NOMO-1 treated with dmso at 0.1 percent for 144 hours (cell line): ENCODE measurements at regions not wholly inside any gene's neighbourhood (a gene's known extent, or its start where the extent isn't known, plus 50 kb on each side); places are given as distances from the start of the nearest gene placed in this dataset.
"Not testable (repeated sequence)": the region's sequence is repeated elsewhere in the genome, so short reads cannot be mapped to it uniquely, and the experiment has no call there.

Experiments
- DNase-seq: peaks from one replicate; lab custom pipeline; 2025; ENCODE audit not compliant: unreplicated experiment; lab: John Stamatoyannopoulos, UW

GRCh38 chr6:67184405-67184804 is 1450.7 kb upstream of the ADGRB3 start:
- DNase-seq = no peak

GRCh38 chr6:67175101-67175500 is 1460.0 kb upstream of the ADGRB3 start:
- no peak for DNase-seq

DNA sequence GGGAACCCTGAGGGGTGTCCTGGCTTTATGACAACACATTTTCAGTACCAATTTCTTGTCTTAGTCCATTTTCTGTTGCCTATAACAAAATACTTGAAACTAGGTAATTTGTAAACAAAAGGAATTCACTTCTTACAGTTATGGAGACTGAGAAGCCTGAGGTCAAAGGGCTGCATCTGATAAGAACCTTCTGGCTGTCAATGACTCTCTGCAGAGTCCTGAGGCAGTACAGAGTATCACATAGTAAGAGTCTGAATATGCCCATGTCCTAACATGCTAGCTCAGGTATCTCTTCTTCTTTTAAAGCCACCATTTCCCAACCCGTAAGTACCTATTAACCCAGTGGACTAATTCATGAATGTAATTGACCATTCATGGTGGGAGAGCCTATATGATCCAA is 1458.6 kb upstream of the EYS start:
- no peak for DNase-seq

DNA sequence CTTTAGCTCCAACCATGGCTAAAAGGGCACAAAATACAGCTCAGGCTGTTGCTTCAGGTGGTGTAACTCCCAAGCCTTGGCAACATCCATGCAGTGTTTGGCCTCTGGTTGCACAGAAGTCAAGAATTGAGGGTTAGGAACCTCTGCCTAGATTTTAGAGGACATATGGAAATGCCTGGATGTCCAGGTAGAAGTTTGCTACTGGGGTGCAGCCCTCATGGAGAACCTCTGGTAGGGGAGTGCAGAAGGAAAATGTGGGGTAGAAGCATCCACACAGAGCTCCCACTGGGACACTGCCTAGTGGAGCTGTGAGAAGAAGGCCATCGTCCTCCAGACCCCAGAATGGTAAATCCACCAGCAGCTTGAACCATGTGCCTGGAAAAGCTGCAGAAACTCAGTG is 1453.8 kb upstream of the EYS start:
- DNase-seq = no peak

GRCh38 chr6:67141005-67141404 is 1434.0 kb upstream of the EYS start:
- no peak for DNase-seq

DNA sequence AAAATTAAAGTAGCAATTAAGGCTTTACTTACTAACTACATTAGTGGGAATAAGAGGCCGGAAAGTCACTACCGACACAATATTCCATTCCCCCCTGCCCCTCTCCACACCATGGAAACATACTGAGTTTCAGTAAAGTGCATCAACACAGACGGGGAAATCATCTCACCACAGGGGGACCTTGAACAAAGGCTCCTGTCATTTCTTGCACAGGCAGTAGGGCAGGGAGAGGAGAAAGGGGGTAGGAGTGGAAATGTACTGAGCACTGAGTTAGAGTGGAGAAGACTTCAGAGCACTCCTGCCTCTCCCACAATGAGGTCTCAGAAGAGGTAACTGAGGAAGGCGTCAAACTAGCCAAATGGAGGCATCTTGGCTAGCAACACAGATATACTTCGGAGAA is 1426.9 kb upstream of the EYS start:
- DNase-seq = no peak

GRCh38 chr6:67131827-67132226 is 1424.8 kb upstream of the EYS start:
- no peak for DNase-seq

GRCh38 chr6:67129780-67130179 is 1422.8 kb upstream of the EYS start:
- DNase-seq = no peak

GRCh38 chr6:67127041-67127440 is 1420.0 kb upstream of the EYS start:
- no peak for DNase-seq

GRCh38 chr6:67121115-67121514 is 1414.1 kb upstream of the EYS start:
- no peak for DNase-seq

GRCh38 chr6:67112120-67112519 is 1405.1 kb upstream of the EYS start:
- DNase-seq = no peak

GRCh38 chr6:67102743-67103142 is 1395.7 kb upstream of the EYS start:
- DNase-seq = no peak

DNA sequence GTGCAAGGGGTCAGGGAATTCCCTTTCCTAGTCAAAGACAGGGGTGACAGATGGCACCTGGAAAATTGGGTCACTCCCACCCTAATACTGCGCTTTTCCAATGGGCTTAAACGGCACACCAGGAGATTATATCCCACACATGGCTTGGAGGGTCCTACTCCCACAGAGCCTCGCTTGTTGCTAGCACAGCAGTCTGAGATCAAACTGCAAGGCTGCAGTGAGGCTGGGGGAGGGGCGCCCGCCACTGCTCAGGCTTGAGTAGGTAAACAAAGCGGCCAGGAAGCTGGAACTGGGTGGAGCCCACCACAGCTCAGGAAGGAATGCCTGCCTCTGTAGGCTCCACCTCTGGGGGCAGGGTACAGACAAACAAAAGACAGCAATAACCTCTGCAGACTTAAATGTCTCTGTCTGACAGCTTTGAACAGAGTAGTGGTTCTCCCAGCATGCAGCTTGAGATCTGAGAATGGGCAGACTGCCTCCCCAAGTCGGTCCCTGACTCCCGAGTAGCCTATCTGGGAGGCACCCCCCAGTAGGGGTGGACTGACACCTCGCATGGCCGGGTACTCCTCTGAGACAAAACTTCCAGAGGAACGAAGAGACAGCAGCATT is 1388.7 kb upstream of the EYS start:
- DNase-seq = not testable (repeated sequence)

DNA sequence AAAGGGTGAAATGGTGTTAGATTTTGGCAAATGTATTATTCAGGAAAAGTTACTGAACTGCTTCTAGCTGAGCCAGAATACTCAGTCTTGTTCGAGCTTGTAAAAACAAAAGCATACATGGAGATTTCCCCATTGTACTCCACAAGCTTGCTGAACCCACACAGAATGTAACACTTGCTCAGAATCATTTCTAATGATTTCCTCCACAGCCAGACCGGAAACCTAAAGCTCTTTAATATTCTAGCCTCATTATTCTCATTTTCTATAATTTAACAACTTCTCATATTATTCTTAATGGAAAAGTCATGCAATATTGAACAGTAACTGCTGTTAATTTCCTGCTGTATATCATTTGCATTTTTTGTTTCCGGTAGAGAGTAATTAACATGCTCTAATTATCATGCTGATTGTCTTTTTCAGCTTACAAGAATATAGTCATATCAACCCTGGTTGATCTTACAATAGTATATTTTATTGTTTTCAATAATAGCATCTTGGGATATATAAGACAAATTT is 1387.5 kb upstream of the EYS start:
- no peak for DNase-seq

DNA sequence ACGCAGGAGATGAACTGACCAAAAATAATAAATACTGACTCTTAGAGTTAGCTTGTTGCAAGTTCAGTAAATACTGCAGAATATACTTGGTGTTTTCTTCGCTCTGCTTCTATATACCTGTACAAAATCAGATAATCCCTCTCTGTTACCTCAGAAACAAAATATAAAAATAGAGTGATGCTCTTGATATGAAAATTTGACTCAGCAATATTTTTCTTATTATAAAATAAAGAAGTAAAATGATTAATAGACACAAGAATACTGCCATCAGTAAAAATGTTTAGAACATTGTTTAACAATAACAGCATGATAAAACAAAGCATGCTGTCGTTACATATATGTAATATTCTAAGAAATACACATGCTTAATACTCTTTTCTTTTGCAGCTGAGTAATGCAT is 1366.9 kb upstream of the EYS start:
- no peak for DNase-seq

DNA sequence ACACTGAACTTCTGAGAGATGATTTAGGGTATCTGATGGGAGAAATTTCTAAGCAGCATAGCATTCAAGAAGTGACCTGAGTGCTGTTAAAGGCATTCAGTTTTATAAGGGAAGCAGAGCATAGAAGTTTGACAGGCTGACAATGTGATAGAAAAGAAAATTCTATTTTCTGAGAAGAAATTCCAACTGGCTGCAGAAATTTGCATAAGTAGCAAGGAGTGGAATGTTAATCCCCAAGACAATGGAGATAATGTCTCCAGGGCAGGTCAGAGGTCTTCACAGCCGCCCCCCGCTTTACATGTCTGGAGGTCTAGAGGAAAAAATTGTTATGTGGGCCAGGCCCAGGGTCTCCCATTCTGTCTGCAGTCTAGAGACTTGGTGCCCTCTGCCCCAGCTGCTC is 1361.8 kb upstream of the EYS start:
- DNase-seq = no peak

DNA sequence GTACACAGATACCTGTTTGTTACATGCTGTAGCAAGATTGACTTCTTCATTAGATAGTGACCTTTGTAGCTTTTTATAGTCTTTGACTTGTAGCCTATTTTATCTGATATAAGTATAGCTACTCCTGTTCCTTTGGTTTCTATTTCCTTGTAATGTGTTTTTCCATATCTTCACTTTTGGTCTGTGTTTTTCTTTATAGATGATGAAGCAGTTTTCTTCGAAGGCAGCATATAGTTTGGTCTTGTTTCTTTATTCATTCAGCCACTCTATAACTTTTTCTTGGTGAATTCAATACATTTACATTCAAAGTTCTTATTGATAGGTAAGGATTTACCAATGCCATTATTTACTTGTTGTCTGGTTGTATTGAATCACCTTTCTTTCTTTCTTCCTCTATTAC is 1357.3 kb upstream of the EYS start:
- DNase-seq = no peak

GRCh38 chr6:67047996-67048395 is 1341.0 kb upstream of the EYS start:
- DNase-seq = no peak

GRCh38 chr6:67045076-67045475 is 1338.0 kb upstream of the EYS start:
- no peak for DNase-seq

DNA sequence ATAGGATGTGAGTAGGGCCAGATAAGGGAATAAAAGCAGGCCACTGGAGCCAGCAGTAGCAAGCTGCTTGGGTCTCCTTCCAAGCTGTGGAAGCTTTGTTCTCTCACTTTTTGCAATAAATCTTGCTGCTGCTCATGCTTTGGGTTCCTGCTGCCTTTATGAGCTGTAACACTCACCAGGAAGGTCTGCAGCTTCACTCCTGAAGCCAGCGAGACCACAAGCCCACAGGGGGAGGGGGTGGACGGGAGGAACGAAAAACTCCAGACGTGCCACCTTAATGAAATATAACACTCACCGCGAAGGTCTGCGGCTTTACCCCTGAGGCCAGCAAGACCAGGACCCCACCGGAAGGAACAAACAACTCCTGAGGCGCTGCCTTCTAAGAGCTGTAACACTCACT is 1324.4 kb upstream of the EYS start:
- DNase-seq = no peak

- DNase-seq = no peak
These were observed 1323.8 kb upstream of the EYS start for GRCh38 chr6:67030861-67031260.

DNA sequence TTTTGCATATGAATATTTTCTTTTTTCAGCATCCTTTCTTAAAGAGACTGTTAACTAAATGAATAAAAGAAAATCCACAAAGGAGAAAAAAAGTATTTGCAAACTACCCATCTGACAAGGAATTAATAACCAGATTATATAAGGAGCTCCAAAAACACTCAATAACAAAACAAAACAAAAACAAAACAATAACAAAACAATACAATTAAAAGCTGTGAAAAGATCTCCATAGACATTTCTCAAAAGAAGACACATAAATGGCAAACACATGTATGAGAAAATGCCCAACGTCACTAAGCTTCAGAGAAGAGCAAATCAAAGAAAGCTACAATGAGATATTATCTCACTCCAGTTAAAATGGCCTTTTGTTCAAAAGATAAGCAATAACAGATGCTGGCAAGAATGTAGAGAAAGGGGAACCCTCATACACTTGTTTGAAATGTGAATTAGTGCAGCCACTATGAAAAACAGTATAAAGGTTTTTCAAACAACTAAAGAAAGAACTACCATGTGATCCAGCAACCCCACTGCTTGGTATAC is 1310.0 kb upstream of the EYS start:
- DNase-seq = no peak

DNA sequence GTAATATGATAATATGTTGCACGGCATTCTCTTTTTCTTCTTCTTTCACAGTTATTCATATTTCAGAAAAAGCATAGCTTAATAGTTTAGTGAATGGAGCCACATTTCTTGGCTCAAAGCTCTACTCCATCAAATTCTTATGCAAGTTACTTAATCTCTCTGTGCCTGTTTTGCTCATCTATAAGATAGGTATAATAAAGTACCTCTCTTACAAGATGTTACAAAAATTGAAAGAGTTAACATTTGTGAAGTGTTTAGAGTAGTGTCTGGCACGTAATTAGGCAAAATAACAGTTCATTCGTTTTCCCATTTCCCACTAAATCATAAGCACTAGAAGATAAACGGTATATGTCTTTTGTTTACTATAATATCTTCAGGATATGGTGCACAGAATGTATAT is 1304.4 kb upstream of the EYS start:
- DNase-seq = no peak
